Skin epidermis (tissue), 12 donors: ENCODE measurements at regions not wholly inside any gene's neighbourhood (a gene's known extent, or its start where the extent isn't known, plus 50 kb on each side); places are given as distances from the start of the nearest gene placed in this dataset.
A peak's percentile ranks its signal among the peaks of the same experiment; 100 is the strongest.
"Not testable (repeated sequence)": the region's sequence is repeated elsewhere in the genome, so short reads cannot be mapped to it uniquely, and the experiment has no call there.

Experiments used
- H3K27ac ChIP-seq, 21 experiments: fragments of 200-600 bp; sonication (generic) in 11 of 21; one replicate each; pipeline ENCODE4 v1.5.0; 2020; ENCODE audit warnings: mild to moderate bottlenecking in 3 of 21, inconsistent platforms in 2 of 21, moderate library complexity in 2 of 21
- H3K4me3 ChIP-seq, 7 experiments: fragments of 200-600 bp; sonication (generic) in 2 of 7; one replicate each; pipeline ENCODE4 v1.5.0; 2020; ENCODE audit warnings: inconsistent platforms in 2 of 7, mild to moderate bottlenecking in 2 of 7, moderate library complexity in 1 of 7

DNA sequence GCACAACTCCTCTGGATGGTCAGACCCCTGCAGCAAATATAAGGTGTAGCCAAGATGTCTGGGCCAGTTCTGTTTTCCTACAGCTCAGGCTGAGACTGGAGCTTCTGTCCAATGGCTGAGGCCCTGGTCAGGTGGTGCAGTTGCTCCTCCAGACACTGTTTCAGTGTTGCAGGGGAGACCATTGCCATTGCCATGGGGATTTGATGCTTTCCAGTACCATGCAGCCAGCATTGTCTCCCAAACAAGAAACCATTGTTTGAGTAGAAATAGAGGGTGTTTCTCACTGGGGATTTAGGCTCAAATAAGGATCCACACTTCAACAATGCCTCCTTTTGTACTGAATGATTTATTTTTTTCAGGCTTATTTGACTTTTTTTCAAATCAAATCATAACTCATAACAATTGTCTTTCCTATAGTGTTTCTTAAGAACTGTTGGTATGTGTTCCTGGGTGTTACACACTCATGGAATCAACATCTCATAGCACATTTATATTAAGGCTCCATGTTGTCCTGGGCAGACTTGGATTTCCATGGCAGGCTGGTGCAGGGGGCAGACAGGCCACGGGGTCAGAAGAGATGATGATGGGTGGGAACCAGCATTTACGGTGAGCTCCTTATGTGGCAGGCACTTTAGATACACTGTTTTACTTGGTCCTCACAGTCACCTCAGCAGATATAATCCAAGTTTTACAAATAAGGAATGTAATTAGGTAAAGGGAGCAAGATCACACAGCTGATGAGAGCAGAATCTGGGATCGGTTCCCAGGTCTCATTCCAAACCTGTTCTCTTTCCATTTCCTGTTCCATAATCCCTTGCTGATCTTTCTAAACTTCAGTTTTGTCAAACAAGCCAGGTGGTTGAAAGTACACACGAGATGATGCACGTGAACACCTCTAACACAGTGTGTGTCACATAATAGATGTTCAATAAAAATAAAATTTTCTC is 95.9 kb upstream of the GNAQ start:
- H3K27ac ChIP-seq: no peak overlapping the region
- no peak overlapping the region for H3K4me3 ChIP-seq

DNA sequence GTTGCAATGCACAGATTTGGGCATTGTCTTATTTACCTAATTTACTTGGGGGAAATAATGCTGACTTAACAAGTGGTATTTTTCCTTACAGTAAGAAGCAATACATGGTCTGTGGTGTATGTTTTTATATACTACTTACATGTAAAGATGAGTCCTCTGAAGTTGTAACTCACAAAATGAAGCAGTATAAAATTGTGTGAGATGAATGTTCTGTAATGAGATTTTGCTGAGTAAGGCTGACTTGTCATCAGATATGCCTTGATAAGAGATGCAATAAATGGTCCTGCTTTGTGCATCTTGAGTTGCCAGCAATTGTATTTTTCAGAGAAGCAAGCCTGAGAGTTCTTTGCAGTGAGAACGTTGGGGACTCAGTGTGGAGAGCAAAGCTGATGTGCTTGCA is 92.2 kb upstream of the GNAQ start:
- no peak overlapping the region for H3K4me3 ChIP-seq
- H3K27ac ChIP-seq: no peak overlapping the region

DNA sequence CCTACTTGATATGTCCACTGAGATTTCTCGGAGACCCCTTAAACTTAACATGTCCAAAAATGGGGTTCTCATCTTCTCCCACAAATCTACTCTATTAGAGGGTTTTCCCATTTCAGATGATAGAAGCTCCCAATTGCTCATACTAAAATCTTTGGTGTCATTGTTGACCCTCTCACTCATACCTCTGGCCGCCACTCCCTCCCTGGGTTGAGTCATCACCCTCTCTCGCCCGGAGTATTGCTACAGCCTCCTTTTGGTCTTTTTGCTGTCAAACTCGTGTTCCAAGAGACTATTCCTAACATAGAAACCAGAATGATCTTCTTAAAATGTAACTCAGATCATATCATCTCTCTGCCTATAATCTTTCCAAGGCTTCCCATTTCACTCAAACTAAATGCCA is 91.0 kb upstream of the GNAQ start:
- Histone ChIP-seq H3K4me3 (no peak overlapping the region), H3K27ac (no peak overlapping the region)

DNA sequence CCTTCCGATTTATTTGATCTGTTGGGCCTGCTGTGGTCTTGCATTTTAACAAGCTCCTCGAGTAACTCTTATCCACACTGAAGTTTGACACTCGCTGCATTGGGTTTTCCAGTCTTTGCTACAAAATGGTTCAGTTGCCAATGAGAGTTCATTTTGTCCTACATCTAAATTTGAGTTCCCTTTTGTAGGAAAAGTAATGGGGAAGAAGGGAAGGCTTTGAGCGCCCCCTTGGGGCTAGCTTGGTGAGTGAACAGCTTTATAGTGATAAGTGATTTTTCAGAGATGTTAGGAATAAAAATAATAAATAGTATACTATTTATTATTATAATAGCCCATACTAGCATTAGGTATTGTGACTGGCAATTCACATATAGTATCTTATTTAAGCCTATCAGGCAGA is 89.9 kb upstream of the GNAQ start:
- H3K27ac ChIP-seq: no peak overlapping the region
- no peak overlapping the region for H3K4me3 ChIP-seq

DNA sequence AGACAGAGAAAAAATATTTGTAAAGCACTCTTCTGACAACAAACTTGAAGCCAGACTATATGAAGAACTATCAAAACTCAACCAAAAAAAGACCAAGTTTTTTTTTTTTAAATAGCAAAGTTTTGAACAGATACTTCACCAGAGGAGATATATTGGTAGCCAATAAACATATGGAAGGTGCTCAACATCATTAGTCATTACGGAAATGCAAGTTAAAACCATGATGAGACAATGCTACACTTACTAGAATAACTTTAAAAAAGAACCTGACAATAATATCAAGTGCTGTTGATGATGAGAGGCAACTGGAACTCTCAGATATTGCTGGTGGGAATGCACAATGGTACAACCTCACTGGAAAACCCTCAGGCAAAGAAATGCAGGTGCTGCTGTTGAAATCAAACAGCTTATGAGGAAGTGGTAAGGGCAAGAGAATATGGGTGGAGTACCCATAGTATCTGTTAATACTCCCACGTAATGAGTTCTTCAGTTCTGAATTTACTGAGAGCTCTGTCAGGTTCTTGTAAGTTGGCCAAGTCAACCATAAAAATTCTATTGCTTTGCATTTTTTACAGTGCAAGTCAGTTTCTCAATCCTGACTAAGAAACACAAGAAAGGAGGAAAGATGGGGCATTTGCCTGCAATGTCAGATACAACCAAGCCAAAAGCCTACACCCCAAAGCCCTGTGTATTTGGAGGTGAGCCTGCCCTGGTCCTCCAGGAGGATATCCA is 87.3 kb upstream of the GNAQ start:
- peak overlapping the region in 5 of 21 experiments; percentile 2 to 70 (median 60) for H3K27ac ChIP-seq
- no peak overlapping the region for H3K4me3 ChIP-seq

DNA sequence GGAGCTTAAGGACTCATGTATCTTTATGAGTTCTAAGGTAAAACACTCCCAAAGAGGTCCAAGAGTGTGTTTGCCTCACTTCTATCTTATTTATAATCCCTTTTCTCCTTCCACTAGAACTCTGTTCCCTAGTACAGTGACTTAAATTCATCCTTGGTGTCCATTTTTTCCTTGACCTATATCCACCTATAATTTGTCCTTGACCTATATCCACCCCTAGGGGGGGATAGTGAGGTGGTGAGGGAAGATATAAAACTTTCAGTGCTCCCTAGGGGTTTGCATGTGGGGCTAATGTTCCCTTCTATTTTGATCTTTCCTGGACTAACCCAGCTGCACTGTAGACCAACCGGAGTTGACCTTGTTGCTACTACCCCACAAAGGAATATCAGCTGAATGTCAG is 83.5 kb upstream of the GNAQ start:
- Histone ChIP-seq H3K27ac (no peak overlapping the region), H3K4me3 (no peak overlapping the region)

DNA sequence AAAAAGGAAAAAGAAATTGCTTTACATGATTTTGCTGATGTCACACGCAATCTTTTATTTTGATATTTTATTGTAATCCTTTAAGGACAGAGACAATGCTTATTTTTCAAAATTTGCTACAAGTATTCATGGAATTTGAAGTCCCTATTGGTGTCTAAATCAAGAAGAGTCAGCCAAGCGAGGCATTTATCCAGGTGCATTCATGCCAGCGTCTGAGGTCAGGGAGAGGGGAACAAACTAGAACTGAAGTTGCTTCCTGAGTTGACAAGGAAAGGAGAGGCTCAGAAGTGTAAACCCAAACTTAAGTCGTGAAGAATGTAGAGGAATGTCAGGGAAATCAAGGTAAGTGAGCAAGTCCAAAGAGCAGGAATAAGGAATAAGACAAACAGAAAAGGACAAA is 83.0 kb upstream of the GNAQ start:
- Histone ChIP-seq H3K27ac (no peak overlapping the region), H3K4me3 (no peak overlapping the region)

DNA sequence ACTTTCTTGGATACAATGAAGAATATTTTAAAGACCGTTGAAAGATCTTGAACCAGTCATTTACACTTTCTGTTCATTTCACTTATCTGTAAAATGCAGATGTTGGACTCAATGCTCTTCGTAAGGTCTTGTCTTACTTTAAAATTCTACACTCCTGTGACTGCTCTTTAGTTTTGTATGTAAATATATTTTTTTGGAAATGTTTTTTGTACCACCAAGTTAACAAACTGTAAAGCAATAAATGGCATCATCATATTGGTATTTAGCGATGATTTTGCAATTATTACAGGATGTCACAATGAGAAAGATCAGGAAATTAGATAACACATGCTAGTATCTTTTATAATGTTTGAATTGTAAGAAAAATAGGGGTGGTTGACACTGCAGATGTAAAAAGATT is 80.8 kb upstream of the GNAQ start:
- Histone ChIP-seq H3K4me3 (no peak overlapping the region), H3K27ac (no peak overlapping the region)

DNA sequence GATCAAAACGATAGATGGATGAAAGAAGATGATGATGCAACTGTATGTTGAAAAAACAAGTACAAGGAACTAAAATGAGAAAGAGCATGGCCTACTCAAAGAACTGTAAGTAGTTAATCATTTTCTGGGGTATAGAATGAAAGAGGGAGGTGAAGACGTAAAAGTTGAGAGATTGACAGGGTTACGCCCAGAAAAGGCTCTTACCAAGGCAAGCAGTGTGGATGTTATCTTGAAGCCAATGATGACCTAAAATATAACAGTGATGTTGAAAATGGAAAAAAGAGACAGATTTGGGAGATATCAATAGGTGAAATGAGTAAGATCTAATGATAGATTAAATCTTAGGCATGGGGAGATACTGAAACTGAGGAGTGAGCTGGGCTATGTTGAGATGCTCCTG is 80.4 kb upstream of the GNAQ start:
- Histone ChIP-seq H3K27ac (no peak overlapping the region), H3K4me3 (no peak overlapping the region)

DNA sequence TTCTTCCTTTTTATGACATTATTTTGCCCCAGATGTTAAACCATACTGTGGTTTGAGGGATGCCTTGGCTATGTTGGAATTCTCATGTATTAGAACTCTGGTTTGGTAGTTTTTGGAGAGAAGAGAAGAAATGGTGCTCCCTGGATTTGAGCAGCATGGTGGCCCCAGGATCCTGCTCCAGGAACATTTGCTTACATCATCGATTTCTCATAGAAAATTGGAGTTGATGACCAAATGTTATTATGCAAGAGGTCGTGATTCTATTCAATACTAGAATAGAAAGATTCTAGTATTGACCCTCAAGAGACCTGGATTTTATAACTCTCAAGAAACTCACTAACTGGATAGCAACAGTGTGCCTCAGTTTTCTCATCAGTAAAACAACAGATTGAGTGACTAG is 77.5 kb upstream of the GNAQ start:
- Histone ChIP-seq H3K4me3 (no peak overlapping the region), H3K27ac (no peak overlapping the region)

DNA sequence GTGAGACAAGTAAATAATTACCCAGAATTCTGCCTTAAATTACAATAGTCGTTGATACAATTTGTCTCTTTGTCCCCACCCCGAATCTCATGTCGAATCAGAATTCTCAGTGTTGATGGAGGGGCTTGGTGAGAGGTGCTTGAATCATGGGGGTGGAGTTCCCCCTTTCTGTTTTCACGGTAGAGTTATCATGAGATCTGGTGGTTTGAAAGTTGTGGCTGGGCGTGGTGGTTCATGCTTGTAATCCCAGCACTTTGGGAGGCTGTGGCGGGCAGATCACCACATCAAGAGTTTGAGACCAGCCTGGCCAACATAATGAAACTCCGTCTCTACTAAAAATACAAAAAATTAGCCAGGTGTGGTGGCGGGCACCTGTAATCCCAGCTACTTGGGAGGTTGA is 75.0 kb upstream of the GNAQ start:
- H3K27ac ChIP-seq, H3K4me3 ChIP-seq: not testable (repeated sequence)

DNA sequence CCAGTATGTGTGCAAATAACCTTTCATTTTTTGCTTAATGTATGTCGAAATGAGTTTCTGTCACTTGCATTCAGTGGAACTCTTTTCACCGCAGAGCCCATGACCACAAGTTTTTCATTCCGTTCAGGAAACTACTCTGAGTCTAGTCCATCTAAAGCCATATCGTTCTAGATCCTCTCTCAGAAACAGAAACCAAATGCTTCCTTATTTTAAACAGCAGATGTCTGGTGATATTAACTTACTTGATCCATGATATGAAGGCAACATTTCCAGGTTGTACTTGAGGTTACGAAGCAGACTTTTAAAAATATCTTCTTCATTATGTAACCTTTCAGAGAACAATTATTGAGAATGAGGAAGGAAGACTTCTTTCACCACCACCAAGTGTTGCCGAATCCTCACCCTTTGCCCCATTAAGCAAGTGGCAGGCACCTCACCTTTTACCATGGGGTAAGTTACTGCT is 72.4 kb upstream of the GNAQ start:
- peak overlapping the region in 2 of 21 experiments; percentile 14 to 22 for H3K27ac ChIP-seq
- no peak overlapping the region for H3K4me3 ChIP-seq

DNA sequence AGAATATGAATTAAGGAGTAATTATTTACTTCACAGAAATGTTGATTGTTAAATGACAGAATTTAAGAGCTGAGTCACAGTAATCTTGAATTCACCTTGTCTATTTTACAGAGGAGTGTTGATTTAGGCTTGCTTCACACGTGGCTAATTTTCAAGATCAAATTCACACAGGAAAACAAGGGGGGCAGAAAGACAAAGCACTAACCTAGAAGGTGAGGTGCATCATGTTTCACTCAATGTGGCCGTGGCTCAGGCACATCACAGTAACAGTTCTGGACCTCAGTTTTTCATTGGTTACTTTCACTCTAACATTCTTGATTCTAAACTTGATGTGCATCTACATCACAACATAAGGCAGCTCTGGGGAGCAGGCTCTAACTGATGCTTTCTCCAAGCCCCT is 69.6 kb upstream of the GNAQ start:
- H3K4me3 ChIP-seq: no peak overlapping the region
- no peak overlapping the region for H3K27ac ChIP-seq

DNA sequence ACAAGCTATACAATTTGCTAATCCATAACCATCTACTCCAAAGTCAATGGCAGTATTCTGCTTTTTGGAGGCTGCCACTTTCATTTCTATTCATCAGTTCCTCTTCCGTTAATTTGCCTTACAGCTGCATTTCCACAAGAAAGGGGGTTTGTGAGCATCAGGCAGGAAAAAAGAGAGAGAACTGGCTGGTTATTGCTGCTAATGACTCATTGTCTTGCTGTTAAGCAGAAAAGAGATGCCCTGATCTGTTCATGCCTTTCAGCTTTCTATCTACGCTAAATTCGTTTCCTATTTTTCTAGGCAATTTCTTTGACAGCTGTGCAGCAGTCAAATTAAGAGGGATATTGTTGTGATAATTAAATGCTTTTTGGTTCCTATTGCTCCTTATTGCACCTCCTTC is 65.9 kb upstream of the GNAQ start:
- H3K27ac ChIP-seq: peak overlapping the region in 2 of 21 experiments; percentile 29 to 50
- H3K4me3 ChIP-seq: no peak overlapping the region

DNA sequence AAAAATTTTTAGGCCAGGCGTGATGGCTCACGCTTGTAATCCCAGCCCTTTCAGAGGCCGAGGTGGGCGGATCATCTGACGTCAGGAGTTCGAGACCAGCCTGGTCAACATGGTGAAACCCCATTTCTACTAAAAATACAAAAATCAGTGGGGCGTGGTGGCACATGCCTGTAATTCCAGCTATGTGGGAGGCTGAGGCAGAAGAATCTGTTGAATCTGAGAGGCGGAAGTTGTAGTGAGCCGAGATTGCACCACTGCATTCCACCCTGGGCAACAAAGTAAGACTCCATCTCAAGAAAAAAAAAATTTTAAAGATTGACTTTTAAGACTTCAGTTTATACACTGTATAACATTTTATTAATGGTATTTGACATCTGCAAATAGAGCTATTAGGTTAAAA is 60.1 kb upstream of the GNAQ start:
- H3K27ac ChIP-seq: no peak overlapping the region
- no peak overlapping the region for H3K4me3 ChIP-seq

DNA sequence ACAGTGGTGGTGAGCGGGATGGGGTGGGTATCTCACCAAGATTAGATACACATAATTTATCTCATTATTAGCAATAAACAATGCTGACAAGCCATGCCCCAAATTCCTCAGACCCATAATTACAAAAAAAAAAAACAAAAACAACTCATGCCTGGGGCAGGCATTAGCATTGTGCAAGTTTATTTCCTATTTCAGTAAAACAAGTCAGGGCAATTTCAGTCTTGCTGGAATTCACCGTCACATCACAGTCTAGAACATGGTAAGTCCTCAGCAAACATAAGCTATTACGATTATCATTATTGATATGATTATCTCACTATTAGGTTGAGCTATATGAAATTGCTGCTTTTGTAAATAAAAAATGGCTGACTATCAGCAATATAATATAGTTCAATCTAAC is 57.5 kb upstream of the GNAQ start:
- Histone ChIP-seq H3K4me3 (no peak overlapping the region), H3K27ac (no peak overlapping the region)

DNA sequence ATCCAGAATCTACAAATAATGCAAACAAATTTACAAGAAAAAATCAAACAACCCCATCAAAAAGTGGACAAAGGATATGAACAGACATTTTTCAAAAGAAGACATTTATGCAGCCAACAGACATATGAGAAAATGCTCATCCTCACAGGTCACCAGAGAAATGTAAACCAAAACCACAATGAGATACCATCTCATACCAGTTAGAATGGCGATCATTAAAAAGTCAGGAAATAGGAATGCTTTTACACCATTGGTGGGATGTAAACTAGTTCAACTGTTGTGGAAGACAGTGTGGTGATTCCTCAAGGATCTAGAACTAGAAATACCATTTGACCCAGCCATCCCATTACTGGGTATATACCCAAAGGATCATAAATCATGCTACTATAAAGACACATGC is 56.6 kb upstream of the GNAQ start:
- H3K4me3 ChIP-seq, H3K27ac ChIP-seq: not testable (repeated sequence)
